ENCODE measurements at regions not wholly inside any gene's neighbourhood (a gene's known extent, or its start where the extent isn't known, plus 50 kb on each side); places are given as distances from the start of the nearest gene placed in this dataset.
A peak's percentile ranks its signal among the peaks of the same experiment; 100 is the strongest.

GRCh38 chr6:109893606-109894005 is 84.5 kb upstream of the GPR6 start:
- peaks cover 59% of the 10 kb centered on the region for H3K4me1 Mint-ChIP-seq
- TF ChIP-seq CTCF (IDR thresholded peaks at IDR 0.05) (no peak), EZH2 (IDR thresholded peaks at IDR 0.05; ENCODE audit: borderline replicate concordance, insufficient read depth, low read depth, low read length, poor library complexity, severe bottlenecking) (no peak)
- peak overlapping the region; percentile 15 for H3K4me3 Mint-ChIP-seq
- DNase-seq, result peak; percentile 15
- H4K20me1 ChIP-seq (ENCODE audit: control insufficient read depth, insufficient read depth, low read length, poor library complexity, severe bottlenecking), result no peaks in the 10 kb centered on the region
- no peaks in the 10 kb centered on the region for H3K36me3 ChIP-seq (replicated peaks in 1 of 2; ENCODE audit: control extremely low read depth in 1 of 2, control insufficient read depth in 1 of 2, extremely low read depth in 1 of 2, insufficient read depth in 2 of 2, low read length in 1 of 2)
- H2AFZ ChIP-seq (ENCODE audit: insufficient read depth, low read depth, low read length, poor library complexity, severe bottlenecking), result peak overlapping the region; percentile 46
- peak overlapping the region; percentile 60 for H3K4me2 ChIP-seq (replicated peaks; ENCODE audit: low read depth, low read length, poor library complexity, severe bottlenecking)
- CTCF ChIA-PET, result interaction anchor here (0.7 to 2.2 kb wide), 2 partner anchors 146 kb away, joined by 5 to 7 read pairs; no protein-coding TSS in a partner anchor
- POLR2A ChIA-PET, result no interaction called here
- H3K4me1 ChIP-seq (ENCODE audit: control insufficient read depth in 2 of 2, insufficient read depth in 2 of 2, low read length in 2 of 2), result peaks cover 55 to 62% of the 10 kb centered on the region in 2 donors
- peaks cover 0 to 16% (median 8%) of the 10 kb centered on the region in 3 donors for H3K9me3 ChIP-seq (ENCODE audit: control extremely low read depth in 1 of 3, control insufficient read depth in 2 of 3, insufficient read depth in 1 of 3, low read length in 2 of 3)
- peak overlapping the region; percentile 51 for H3K27ac Mint-ChIP-seq
- peak overlapping the region; percentile 16 for H3K9ac ChIP-seq (ENCODE audit: low read length)
- intact Hi-C loops (cut with micrococcal nuclease), result loop anchor here (10.0 kb wide), 1 partner anchor 49 kb away; no protein-coding TSS in a partner anchor
- no peaks in the 10 kb centered on the region for H3K27me3 Mint-ChIP-seq
- H3K27ac ChIP-seq (ENCODE audit: low read length in 2 of 2), result peak overlapping the region; percentile 87 to 89
- H3K27me3 ChIP-seq (replicated peaks in 1 of 4; ENCODE audit: control extremely low read depth in 1 of 4, control insufficient read depth in 3 of 4, insufficient read depth in 4 of 4, low read length in 3 of 4), result no peaks in the 10 kb centered on the region
- ATAC-seq (ENCODE audit: low read depth), result no peak
- no peaks in the 10 kb centered on the region for H3K79me2 ChIP-seq (ENCODE audit: control insufficient read depth, insufficient read depth, low read length)
- H3K9me3 Mint-ChIP-seq (ENCODE audit: insufficient read depth), result no peaks in the 10 kb centered on the region
- peak overlapping the region in 1 of 5 experiments; percentile 26 for H3K4me3 ChIP-seq (ENCODE audit: control extremely low read depth in 1 of 5, extremely low read depth in 1 of 5, insufficient read depth in 1 of 5, low read depth in 2 of 5, low read length in 4 of 5)
- WGBS (ENCODE audit: insufficient coverage), result 90% methylated on average over 2 of the region's 4 CpGs

GRCh38 chr6:109894181-109894580 is 83.9 kb upstream of the GPR6 start:
- Histone ChIP-seq H2AFZ (ENCODE audit: insufficient read depth, low read depth, low read length, poor library complexity, severe bottlenecking) (peak overlapping the region; percentile 46), H3K79me2 (ENCODE audit: control insufficient read depth, insufficient read depth, low read length) (no peaks in the 10 kb centered on the region), H4K20me1 (ENCODE audit: control insufficient read depth, insufficient read depth, low read length, poor library complexity, severe bottlenecking) (no peaks in the 10 kb centered on the region), H3K27me3 (replicated peaks in 1 of 4; ENCODE audit: control extremely low read depth in 1 of 4, control insufficient read depth in 3 of 4, insufficient read depth in 4 of 4, low read length in 3 of 4) (no peaks in the 10 kb centered on the region), H3K4me2 (replicated peaks; ENCODE audit: low read depth, low read length, poor library complexity, severe bottlenecking) (peak overlapping the region; percentile 60), H3K27ac (ENCODE audit: low read length in 2 of 2) (peak overlapping the region; percentile 87 to 89), H3K9ac (ENCODE audit: low read length) (peak overlapping the region; percentile 16), H3K9me3 (ENCODE audit: control extremely low read depth in 1 of 3, control insufficient read depth in 2 of 3, insufficient read depth in 1 of 3, low read length in 2 of 3) (peaks cover 0 to 16% (median 8%) of the 10 kb centered on the region in 3 donors), H3K4me1 (ENCODE audit: control insufficient read depth in 2 of 2, insufficient read depth in 2 of 2, low read length in 2 of 2) (peaks cover 55 to 62% of the 10 kb centered on the region in 2 donors), H3K4me3 (ENCODE audit: control extremely low read depth in 1 of 5, extremely low read depth in 1 of 5, insufficient read depth in 1 of 5, low read depth in 2 of 5, low read length in 4 of 5) (no peak overlapping the region), H3K36me3 (replicated peaks in 1 of 2; ENCODE audit: control extremely low read depth in 1 of 2, control insufficient read depth in 1 of 2, extremely low read depth in 1 of 2, insufficient read depth in 2 of 2, low read length in 1 of 2) (no peaks in the 10 kb centered on the region)
- ATAC-seq (ENCODE audit: low read depth) (peak; percentile 89), DNase-seq (peak; percentile 69)
- H3K9me3 Mint-ChIP-seq (ENCODE audit: insufficient read depth), result no peaks in the 10 kb centered on the region
- H3K4me1 Mint-ChIP-seq, result peaks cover 59% of the 10 kb centered on the region
- H3K4me3 Mint-ChIP-seq, result peak overlapping the region; percentile 15
- TF ChIP-seq EZH2 (IDR thresholded peaks at IDR 0.05; ENCODE audit: borderline replicate concordance, insufficient read depth, low read depth, low read length, poor library complexity, severe bottlenecking), result no peak
- TF ChIP-seq CTCF (IDR thresholded peaks at IDR 0.05), result no peak
- intact Hi-C loops (cut with micrococcal nuclease), result loop anchor here (10.0 kb wide), 1 partner anchor 49 kb away; no protein-coding TSS in a partner anchor
- CTCF ChIA-PET, result interaction anchor here (0.7 kb wide), 1 partner anchor 145 kb away, joined by 5 read pairs; no protein-coding TSS in a partner anchor
- WGBS (ENCODE audit: insufficient coverage), result 61% methylated on average over 4 of the region's 5 CpGs
- H3K27me3 Mint-ChIP-seq, result no peaks in the 10 kb centered on the region
- H3K27ac Mint-ChIP-seq, result peak overlapping the region; percentile 51
- POLR2A ChIA-PET, result interaction anchor here (0.9 kb wide), 1 partner anchor 203 kb away, joined by 3 read pairs; the partner anchor contains the start of genes AK9 and FIG4
